Spleen (tissue), 7 donors: ENCODE measurements at regions not wholly inside any gene's neighbourhood (a gene's known extent, or its start where the extent isn't known, plus 50 kb on each side); places are given as distances from the start of the nearest gene placed in this dataset.

ENCODE experiments used
- POLR2AphosphoS5 ChIP-seq, 3 donors: sonication (generic); formaldehyde crosslinking; IDR thresholded peaks; one replicate each; pipeline ENCODE4 v1.5.1; 2017; ENCODE audit warnings: antibody characterized with exemption in 3 of 3
- TF ChIP-seq, protein P1 (sequence below), 11 experiments: fragments of 200-600 bp in 7 of 11; fragments of 450-650 bp in 4 of 11; sonication (generic) in 4 of 11; IDR thresholded peaks in 8 of 11; conservative IDR thresholded peaks in 3 of 11; 1 replicate in 7 of 11; 2 replicates in 4 of 11; pipeline versions ENCODE4 v1.4.0 to v1.8.0; 2016 to 2021; ENCODE audit warnings: antibody characterized with exemption in 11 of 11, inconsistent platforms in 4 of 11, mild to moderate bottlenecking in 1 of 11
- donor health status: DM: no; HTN: no; CAD: no; lungs with moderate emphysema.
- donor health status: DM: no; HTN: no; CAD: no.
- donor health status: DM: no; HTN: no; CAD: no.

DNA sequence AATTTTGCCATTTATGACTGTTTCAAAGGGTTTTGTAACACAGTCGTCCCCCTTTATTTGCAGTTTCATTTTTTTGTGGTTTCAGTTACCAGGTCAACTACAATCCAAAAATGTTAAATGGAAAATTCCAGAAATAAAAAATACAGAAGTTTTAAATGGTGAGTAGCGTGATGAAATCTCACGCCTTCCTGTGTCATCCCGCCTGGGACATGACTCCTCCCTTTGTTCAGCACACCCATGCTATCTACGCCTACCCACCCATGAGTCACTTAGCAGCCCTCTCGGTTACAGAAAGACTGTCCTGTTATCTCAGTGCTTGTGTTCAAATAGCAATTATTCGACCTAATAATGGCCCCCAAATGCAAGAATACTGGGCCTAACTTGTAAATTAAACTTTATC lies 765.3 kb upstream of the ADAMTS16 start:
- TF ChIP-seq, protein P1, sequence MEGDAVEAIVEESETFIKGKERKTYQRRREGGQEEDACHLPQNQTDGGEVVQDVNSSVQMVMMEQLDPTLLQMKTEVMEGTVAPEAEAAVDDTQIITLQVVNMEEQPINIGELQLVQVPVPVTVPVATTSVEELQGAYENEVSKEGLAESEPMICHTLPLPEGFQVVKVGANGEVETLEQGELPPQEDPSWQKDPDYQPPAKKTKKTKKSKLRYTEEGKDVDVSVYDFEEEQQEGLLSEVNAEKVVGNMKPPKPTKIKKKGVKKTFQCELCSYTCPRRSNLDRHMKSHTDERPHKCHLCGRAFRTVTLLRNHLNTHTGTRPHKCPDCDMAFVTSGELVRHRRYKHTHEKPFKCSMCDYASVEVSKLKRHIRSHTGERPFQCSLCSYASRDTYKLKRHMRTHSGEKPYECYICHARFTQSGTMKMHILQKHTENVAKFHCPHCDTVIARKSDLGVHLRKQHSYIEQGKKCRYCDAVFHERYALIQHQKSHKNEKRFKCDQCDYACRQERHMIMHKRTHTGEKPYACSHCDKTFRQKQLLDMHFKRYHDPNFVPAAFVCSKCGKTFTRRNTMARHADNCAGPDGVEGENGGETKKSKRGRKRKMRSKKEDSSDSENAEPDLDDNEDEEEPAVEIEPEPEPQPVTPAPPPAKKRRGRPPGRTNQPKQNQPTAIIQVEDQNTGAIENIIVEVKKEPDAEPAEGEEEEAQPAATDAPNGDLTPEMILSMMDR (IDR thresholded peaks at IDR 0.05 in 8 of 11, conservative IDR thresholded peaks at IDR 0.05 in 3 of 11), result no peak
- no peak for TF ChIP-seq POLR2AphosphoS5 (IDR thresholded peaks at IDR 0.05)
